C4-2B (cell line): ENCODE measurements at regions not wholly inside any gene's neighbourhood (a gene's known extent, or its start where the extent isn't known, plus 50 kb on each side); places are given as distances from the start of the nearest gene placed in this dataset.
"Not testable (repeated sequence)": the region's sequence is repeated elsewhere in the genome, so short reads cannot be mapped to it uniquely, and the experiment has no call there.

Experiments used
- ZFX ChIP-seq: fragments of 450-650 bp; IDR thresholded peaks from 2 replicates; pipeline ENCODE4 v1.6.1; 2017
- TF ChIP-seq, protein P1 (sequence below): fragments of 450-650 bp; conservative IDR thresholded peaks from 2 replicates; pipeline ENCODE4 v1.5.1; 2017; ENCODE audit warnings: mild to moderate bottlenecking

DNA sequence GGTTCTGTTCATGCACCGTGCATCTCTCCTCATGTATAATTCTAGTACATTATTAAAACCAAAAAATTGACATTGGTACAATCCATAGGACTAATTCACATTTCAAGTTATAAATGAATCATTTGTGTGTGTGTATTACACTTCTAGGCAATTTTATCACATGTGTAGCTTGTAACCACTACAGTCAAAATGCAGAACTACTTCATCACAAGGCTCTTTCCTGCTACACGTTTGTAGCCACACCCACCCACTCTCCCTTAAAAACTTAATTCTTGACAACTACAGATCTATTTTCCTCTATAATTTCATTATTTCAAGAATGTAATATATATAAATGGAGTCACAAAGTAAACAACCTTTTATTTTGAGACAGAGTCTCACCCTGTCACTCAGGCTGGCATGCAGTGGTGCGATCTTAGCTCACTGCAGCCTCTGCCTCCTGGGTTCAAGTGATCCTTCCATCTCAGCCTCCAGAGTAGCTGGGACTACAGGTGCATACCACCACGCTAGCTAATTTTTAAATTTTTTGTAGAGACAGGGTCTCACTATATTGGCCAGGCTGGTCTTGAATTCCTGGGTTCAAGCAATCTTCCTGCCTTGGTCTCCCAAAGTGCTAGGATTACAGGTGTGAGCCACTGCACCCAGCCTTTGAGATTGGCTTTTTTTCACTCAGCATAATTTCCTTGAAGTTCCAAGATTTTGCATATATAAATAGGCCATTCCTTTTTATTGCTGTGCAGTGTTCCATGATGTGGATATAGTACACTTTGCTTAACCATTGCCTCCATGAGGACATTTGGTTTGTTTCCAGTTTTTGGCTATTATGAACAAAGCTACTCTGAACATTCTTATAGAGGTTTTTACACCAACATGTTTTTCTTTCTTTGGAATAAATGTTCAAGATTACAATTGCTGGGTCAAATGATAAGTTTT is 88.7 kb downstream of the METTL2B start:
- TF ChIP-seq, protein P1, sequence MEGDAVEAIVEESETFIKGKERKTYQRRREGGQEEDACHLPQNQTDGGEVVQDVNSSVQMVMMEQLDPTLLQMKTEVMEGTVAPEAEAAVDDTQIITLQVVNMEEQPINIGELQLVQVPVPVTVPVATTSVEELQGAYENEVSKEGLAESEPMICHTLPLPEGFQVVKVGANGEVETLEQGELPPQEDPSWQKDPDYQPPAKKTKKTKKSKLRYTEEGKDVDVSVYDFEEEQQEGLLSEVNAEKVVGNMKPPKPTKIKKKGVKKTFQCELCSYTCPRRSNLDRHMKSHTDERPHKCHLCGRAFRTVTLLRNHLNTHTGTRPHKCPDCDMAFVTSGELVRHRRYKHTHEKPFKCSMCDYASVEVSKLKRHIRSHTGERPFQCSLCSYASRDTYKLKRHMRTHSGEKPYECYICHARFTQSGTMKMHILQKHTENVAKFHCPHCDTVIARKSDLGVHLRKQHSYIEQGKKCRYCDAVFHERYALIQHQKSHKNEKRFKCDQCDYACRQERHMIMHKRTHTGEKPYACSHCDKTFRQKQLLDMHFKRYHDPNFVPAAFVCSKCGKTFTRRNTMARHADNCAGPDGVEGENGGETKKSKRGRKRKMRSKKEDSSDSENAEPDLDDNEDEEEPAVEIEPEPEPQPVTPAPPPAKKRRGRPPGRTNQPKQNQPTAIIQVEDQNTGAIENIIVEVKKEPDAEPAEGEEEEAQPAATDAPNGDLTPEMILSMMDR, result not testable (repeated sequence)
- not testable (repeated sequence) for TF ChIP-seq ZFX
